ENCODE measurements at regions not wholly inside any gene's neighbourhood (a gene's known extent, or its start where the extent isn't known, plus 50 kb on each side); places are given as distances from the start of the nearest gene placed in this dataset.

DNA sequence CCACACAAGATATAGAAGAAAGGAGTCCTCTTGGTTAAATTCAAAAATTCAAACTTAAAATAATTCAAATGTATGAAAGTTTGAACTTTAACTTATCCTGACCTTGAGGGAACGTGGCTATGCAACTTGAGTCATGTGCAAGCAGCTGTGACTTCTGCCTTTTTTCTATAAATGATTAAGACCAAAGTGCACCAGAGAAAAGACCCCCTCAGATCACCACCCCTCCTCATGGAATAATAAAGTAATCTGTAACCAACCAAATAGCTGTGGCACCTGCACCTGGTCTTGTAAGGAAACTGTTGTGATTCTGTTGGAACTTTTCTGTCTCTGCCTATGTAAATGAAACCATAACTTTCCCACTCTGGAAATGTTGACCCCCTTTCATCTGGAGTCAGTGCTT, 141.1 kb upstream of the GGTLC1 start:
- Mint-ChIP-seq H3K4me1 (ENCODE audit: unreplicated experiment) (no peaks in the 10 kb centered on the region), H3K36me3 (ENCODE audit: low read depth, unreplicated experiment) (no peaks in the 10 kb centered on the region), H3K4me3 (ENCODE audit: unreplicated experiment) (no peak overlapping the region), H3K27me3 (ENCODE audit: unreplicated experiment) (peaks cover 2% of the 10 kb centered on the region), H3K27ac (ENCODE audit: unreplicated experiment) (no peak overlapping the region), H3K9me3 (ENCODE audit: unreplicated experiment) (no peaks in the 10 kb centered on the region)
- no peak for DNase-seq (ENCODE audit: low spot score)
- TF ChIP-seq, protein P1, sequence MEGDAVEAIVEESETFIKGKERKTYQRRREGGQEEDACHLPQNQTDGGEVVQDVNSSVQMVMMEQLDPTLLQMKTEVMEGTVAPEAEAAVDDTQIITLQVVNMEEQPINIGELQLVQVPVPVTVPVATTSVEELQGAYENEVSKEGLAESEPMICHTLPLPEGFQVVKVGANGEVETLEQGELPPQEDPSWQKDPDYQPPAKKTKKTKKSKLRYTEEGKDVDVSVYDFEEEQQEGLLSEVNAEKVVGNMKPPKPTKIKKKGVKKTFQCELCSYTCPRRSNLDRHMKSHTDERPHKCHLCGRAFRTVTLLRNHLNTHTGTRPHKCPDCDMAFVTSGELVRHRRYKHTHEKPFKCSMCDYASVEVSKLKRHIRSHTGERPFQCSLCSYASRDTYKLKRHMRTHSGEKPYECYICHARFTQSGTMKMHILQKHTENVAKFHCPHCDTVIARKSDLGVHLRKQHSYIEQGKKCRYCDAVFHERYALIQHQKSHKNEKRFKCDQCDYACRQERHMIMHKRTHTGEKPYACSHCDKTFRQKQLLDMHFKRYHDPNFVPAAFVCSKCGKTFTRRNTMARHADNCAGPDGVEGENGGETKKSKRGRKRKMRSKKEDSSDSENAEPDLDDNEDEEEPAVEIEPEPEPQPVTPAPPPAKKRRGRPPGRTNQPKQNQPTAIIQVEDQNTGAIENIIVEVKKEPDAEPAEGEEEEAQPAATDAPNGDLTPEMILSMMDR (IDR thresholded peaks at IDR 0.05; ENCODE audit: unreplicated experiment), result no peak

DNA sequence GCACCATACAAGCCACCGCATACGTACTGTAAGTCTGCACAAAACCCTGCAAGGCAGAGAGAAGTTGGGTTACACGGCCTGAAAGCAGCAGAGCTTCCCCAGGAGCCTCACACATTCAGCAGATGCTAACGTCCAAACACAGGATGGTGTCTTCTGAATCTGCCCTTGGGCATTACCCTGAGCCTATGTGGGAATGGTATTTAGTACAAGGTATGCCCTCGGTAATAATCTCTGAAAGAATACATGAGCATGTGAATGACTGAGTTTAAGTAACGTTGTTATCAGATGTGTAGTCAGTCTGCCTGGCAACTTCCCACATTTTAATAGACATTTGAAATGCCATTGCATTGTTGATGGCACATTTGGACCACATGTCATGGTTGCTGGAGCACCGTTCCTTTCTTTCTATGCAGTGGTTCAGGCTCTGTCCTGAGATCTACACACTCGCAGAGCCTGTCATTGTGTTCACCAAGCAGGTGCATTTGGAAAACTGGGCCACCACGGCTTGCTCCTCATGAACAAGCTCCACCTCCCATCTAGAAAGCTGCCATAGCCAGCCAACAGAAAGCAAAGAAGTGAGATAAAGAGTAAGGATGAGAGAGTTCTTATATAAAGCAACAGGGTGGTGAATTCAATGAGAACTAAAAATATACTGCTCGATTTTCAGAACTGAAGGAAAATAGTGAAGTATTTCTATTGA, 136.5 kb upstream of the GGTLC1 start:
- Mint-ChIP-seq H3K27me3 (ENCODE audit: unreplicated experiment) (peaks cover 5% of the 10 kb centered on the region), H3K27ac (ENCODE audit: unreplicated experiment) (no peak overlapping the region), H3K36me3 (ENCODE audit: low read depth, unreplicated experiment) (no peaks in the 10 kb centered on the region), H3K4me3 (ENCODE audit: unreplicated experiment) (no peak overlapping the region), H3K9me3 (ENCODE audit: unreplicated experiment) (no peaks in the 10 kb centered on the region), H3K4me1 (ENCODE audit: unreplicated experiment) (no peaks in the 10 kb centered on the region)
- TF ChIP-seq, protein P1 (IDR thresholded peaks at IDR 0.05; ENCODE audit: unreplicated experiment), result no peak
- DNase-seq (ENCODE audit: low spot score), result no peak

DNA sequence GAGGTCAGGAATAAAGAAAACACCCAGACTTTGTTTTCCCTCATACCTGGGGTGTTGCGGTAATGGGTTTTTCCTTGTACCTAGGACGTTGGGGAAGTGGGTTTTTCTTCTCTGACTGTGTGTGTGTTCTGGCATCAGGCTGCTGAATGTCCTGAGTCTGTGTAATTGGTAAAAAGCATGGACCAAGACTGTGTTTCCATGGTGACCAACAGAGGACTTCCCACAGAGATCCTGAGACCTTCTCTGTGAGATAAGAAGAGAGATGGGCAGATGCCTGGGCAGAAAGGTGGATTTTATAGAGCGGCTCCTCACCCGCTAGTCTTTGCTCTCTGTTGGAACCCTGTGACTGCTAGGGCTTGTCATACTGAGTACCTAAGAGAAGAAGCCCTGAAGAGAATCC, 135.4 kb upstream of the GGTLC1 start:
- Mint-ChIP-seq H3K27ac (ENCODE audit: unreplicated experiment) (no peak overlapping the region), H3K27me3 (ENCODE audit: unreplicated experiment) (peaks cover 7% of the 10 kb centered on the region), H3K4me3 (ENCODE audit: unreplicated experiment) (no peak overlapping the region), H3K36me3 (ENCODE audit: low read depth, unreplicated experiment) (no peaks in the 10 kb centered on the region), H3K4me1 (ENCODE audit: unreplicated experiment) (no peaks in the 10 kb centered on the region), H3K9me3 (ENCODE audit: unreplicated experiment) (peaks cover 3% of the 10 kb centered on the region)
- DNase-seq (ENCODE audit: low spot score), result no peak
- TF ChIP-seq, protein P1 (IDR thresholded peaks at IDR 0.05; ENCODE audit: unreplicated experiment), result no peak

DNA sequence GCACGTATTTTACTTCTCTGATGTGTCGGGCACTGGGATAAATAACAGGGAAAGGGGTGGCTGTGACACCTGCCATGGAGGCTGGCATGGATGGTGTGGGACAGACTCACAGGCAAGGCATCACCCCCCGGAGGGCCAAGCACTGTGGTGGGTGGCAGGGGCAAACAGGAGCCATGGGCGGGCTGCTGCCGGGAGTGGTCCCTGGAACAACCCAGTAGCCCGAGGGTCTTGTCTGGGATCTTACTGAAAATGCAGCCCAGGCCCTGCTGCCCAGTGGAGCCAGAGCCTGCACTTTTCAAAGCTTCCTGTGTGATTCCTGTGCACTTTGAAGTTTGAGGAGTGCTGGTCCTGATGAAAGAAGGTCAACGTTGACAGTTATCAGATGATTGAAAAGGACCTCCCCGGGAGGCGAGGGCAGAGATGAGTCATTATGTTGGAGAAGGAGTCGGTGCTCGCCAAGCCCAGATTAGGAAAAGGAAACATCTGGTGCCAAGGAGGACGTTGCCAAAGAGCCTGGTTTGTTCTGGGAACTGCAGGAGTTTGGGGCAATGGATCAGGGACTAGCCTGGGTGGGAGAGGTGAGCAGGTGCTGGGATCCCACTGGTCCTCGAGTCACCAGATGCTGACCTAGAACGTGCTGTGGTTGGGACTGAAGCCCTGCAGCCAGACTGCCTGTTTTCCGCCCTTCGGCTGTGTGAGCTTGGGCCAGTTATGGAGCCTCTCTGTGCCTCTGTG, 130.0 kb upstream of the GGTLC1 start:
- Mint-ChIP-seq H3K36me3 (ENCODE audit: low read depth, unreplicated experiment) (no peaks in the 10 kb centered on the region), H3K9me3 (ENCODE audit: unreplicated experiment) (peaks cover 3% of the 10 kb centered on the region), H3K4me1 (ENCODE audit: unreplicated experiment) (peaks cover 14% of the 10 kb centered on the region), H3K27ac (ENCODE audit: unreplicated experiment) (no peak overlapping the region), H3K4me3 (ENCODE audit: unreplicated experiment) (no peak overlapping the region), H3K27me3 (ENCODE audit: unreplicated experiment) (peaks cover 7% of the 10 kb centered on the region)
- TF ChIP-seq, protein P1 (IDR thresholded peaks at IDR 0.05; ENCODE audit: unreplicated experiment), result no peak
- DNase-seq (ENCODE audit: low spot score), result no peak

DNA sequence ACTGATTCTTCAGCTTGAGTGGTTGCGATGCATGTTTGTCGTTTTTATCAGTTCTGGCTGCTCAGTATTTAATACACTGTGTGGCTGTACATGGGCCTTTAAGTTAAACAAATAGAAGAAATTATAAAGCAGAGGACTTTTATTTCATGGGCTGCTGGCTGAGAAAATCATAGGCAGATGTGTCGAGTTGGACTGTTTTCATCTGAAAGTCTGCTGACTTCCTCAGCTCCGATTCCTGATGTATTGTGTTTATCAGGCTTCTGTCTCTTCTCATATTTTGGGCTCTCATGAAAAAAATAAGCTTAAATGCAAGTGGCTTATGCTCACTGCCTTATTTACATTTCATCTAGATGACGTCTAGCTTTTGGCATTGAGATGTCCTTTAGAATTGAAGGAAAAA, 129.5 kb upstream of the GGTLC1 start:
- TF ChIP-seq, protein P1 (IDR thresholded peaks at IDR 0.05; ENCODE audit: unreplicated experiment), result no peak
- no peaks in the 10 kb centered on the region for H3K36me3 Mint-ChIP-seq (ENCODE audit: low read depth, unreplicated experiment)
- H3K4me3 Mint-ChIP-seq (ENCODE audit: unreplicated experiment), result no peak overlapping the region
- H3K9me3 Mint-ChIP-seq (ENCODE audit: unreplicated experiment), result peaks cover 3% of the 10 kb centered on the region
- DNase-seq (ENCODE audit: low spot score), result no peak
- no peak overlapping the region for H3K27ac Mint-ChIP-seq (ENCODE audit: unreplicated experiment)
- peaks cover 14% of the 10 kb centered on the region for H3K4me1 Mint-ChIP-seq (ENCODE audit: unreplicated experiment)
- peaks cover 8% of the 10 kb centered on the region for H3K27me3 Mint-ChIP-seq (ENCODE audit: unreplicated experiment)
